Gastrocnemius medialis (tissue), 4 donors: ENCODE measurements at regions not wholly inside any gene's neighbourhood (a gene's known extent, or its start where the extent isn't known, plus 50 kb on each side); places are given as distances from the start of the nearest gene placed in this dataset.

ENCODE experiments used
- ATAC-seq, 2 donors: fragments of 150-250 bp; one replicate each; pipeline ENCODE4 v1.9.1; 2016
- DNase-seq, 2 donors: peaks; one replicate each; pipeline ENCODE4 v3.0.0-alpha.2; 2019
- H3K27ac ChIP-seq, 4 donors: fragments of 200-600 bp; sonication (generic); 1 replicate in 1 of 4; 2 replicates in 3 of 4; pipeline ENCODE4 v1.5.1; 2016 to 2018; ENCODE audit warnings: mild to moderate bottlenecking in 2 of 4, moderate library complexity in 1 of 4
- H3K27me3 ChIP-seq, 3 donors: fragments of 200-600 bp; sonication (generic) in 2 of 3; 1 replicate in 1 of 3; 2 replicates in 2 of 3; pipeline versions ENCODE4 v1.5.1 to v1.6.0; 2016 to 2019; ENCODE audit warnings: mild to moderate bottlenecking in 1 of 3, moderate library complexity in 1 of 3
- H3K36me3 ChIP-seq, 2 donors: fragments of 200-600 bp; sonication (generic) in 1 of 2; one replicate each; pipeline ENCODE4 v1.5.1; 2017 to 2018
- H3K4me1 ChIP-seq, 2 donors: fragments of 200-600 bp; sonication (generic) in 1 of 2; one replicate each; pipeline ENCODE4 v1.5.1; 2016 to 2017; ENCODE audit warnings: mild to moderate bottlenecking in 2 of 2
- H3K4me3 ChIP-seq, 4 donors: fragments of 200-600 bp; sonication (generic) in 3 of 4; 1 replicate in 1 of 4; 2 replicates in 3 of 4; pipeline ENCODE4 v1.5.1; 2016 to 2019; ENCODE audit warnings: mild to moderate bottlenecking in 2 of 4
- H3K9me3 ChIP-seq, 3 donors: fragments of 200-600 bp; sonication (generic) in 2 of 3; 1 replicate in 1 of 3; 2 replicates in 2 of 3; pipeline ENCODE4 v1.5.1; 2016 to 2019
- POLR2A ChIP-seq, 2 donors: fragments of 450-650 bp; IDR thresholded peaks; one replicate each; pipeline ENCODE4 v1.6.1; 2017; ENCODE audit warnings: antibody characterized with exemption in 2 of 2, mild to moderate bottlenecking in 2 of 2, moderate library complexity in 2 of 2
- in situ Hi-C, 4 donors: fragments of 200-750 bp; cut with MboI; loops; one replicate each; pipeline versions ENCODE4 v1.15.0 to v1.8.0; 2017; ENCODE audit warnings: low sequenced_read_pairs in 4 of 4
- intact Hi-C: fragments of 100-400 bp; cut with DNase I; formaldehyde crosslinking; loops from one replicate; pipeline ENCODE4 v1.15.1; 2023; ENCODE audit warnings: low total_unique reads
- TF ChIP-seq, protein P1 (sequence below), 5 experiments: fragments of 450-650 bp in 3 of 5; fragments of 200-600 bp in 2 of 5; sonication (generic) in 2 of 5; IDR thresholded peaks in 4 of 5; conservative IDR thresholded peaks in 1 of 5; 1 replicate in 4 of 5; 2 replicates in 1 of 5; pipeline ENCODE4 v1.5.1; 2016 to 2019; ENCODE audit warnings: antibody characterized with exemption in 5 of 5, mild to moderate bottlenecking in 3 of 5, moderate library complexity in 3 of 5

DNA sequence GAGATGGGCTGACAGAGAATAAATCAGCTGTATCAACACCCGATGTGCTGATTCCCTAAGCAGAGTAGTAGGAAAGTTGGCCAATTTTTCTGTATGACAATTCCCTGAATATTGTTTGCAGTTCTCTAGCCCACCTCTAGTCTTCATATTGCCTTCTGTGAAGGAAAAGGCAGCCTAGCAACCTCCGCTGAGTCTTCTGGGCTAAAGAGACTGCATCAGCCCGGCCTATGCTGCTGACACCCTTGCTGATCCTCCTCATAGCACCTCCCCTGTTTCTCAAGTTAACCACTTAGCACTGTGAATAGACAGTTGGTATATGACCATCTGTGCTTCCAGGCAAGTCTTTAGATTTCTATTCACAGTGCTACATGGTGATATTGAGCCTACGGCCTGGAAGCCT is 161.1 kb upstream of the EGLN3 start:
- Histone ChIP-seq H3K27me3 (no peaks in the 10 kb centered on the region), H3K9me3 (no peaks in the 10 kb centered on the region), H3K4me3 (no peak overlapping the region), H3K27ac (no peak overlapping the region), H3K36me3 (no peaks in the 10 kb centered on the region), H3K4me1 (no peaks in the 10 kb centered on the region)
- DNase-seq = no peak
- intact Hi-C loops = no loop called here
- no peak for ATAC-seq
- TF ChIP-seq, protein P1, sequence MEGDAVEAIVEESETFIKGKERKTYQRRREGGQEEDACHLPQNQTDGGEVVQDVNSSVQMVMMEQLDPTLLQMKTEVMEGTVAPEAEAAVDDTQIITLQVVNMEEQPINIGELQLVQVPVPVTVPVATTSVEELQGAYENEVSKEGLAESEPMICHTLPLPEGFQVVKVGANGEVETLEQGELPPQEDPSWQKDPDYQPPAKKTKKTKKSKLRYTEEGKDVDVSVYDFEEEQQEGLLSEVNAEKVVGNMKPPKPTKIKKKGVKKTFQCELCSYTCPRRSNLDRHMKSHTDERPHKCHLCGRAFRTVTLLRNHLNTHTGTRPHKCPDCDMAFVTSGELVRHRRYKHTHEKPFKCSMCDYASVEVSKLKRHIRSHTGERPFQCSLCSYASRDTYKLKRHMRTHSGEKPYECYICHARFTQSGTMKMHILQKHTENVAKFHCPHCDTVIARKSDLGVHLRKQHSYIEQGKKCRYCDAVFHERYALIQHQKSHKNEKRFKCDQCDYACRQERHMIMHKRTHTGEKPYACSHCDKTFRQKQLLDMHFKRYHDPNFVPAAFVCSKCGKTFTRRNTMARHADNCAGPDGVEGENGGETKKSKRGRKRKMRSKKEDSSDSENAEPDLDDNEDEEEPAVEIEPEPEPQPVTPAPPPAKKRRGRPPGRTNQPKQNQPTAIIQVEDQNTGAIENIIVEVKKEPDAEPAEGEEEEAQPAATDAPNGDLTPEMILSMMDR (IDR thresholded peaks at IDR 0.05 in 4 of 5, conservative IDR thresholded peaks at IDR 0.05 in 1 of 5) = no peak
- TF ChIP-seq POLR2A (IDR thresholded peaks at IDR 0.05) = no peak
- in situ Hi-C loops = no loop called here

DNA sequence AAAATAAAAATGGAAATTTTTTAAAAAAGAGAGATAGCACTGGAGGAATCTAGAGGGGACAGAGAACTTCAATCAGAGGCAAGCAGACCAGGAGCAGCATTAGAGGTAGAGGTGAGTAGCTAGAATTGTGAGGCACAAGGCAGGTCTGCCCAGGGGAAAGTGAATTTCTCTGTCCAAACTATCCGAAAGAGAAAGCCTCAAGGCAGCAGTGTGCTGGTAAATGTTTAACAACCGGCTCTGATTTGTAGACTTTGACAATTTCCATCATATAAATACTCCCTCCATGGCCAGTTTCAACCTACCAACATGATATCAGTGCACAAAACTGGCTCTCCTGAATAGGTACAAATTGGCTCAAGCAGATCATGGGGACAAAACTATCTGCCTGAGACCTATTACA is 160.6 kb upstream of the EGLN3 start:
- ATAC-seq = no peak
- TF ChIP-seq, protein P1 (IDR thresholded peaks at IDR 0.05 in 4 of 5, conservative IDR thresholded peaks at IDR 0.05 in 1 of 5) = no peak
- TF ChIP-seq POLR2A (IDR thresholded peaks at IDR 0.05) = no peak
- intact Hi-C loops = no loop called here

DNA sequence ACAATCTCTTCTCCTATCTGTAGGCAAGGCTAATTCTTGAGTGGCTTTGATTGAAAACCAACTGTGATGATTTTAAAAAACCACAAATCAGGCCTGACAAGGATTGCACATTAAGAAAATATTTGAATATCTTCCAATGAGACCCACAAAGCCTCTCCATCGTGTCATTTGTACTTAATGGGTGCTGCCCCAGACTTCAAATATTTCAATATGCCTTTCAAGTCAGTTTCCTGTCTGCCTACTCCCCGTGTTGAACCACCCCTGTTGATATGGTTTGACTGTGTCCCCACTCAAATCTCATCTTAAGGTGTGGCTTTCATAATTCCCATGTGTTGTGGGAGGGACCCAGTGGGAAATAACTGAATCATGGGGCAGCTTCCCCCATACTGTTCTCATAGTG is 159.7 kb upstream of the EGLN3 start:
- Histone ChIP-seq H3K36me3 (no peaks in the 10 kb centered on the region), H3K9me3 (no peaks in the 10 kb centered on the region), H3K4me1 (peaks cover 0 to 2% of the 10 kb centered on the region in 2 donors), H3K27me3 (no peaks in the 10 kb centered on the region), H3K27ac (no peak overlapping the region), H3K4me3 (no peak overlapping the region)
- no peak for DNase-seq
- no peak for ATAC-seq
- intact Hi-C loops = no loop called here
- in situ Hi-C loops = no loop called here
- TF ChIP-seq POLR2A (IDR thresholded peaks at IDR 0.05) = no peak
- TF ChIP-seq, protein P1 (IDR thresholded peaks at IDR 0.05 in 4 of 5, conservative IDR thresholded peaks at IDR 0.05 in 1 of 5) = no peak

More for the DNA sequence above, 160.6 kb upstream of the EGLN3 start:
- in situ Hi-C loops = no loop called here
- Histone ChIP-seq H3K27me3 (no peaks in the 10 kb centered on the region), H3K4me1 (no peaks in the 10 kb centered on the region), H3K27ac (no peak overlapping the region), H3K4me3 (no peak overlapping the region), H3K36me3 (no peaks in the 10 kb centered on the region), H3K9me3 (no peaks in the 10 kb centered on the region)
- DNase-seq = no peak

DNA sequence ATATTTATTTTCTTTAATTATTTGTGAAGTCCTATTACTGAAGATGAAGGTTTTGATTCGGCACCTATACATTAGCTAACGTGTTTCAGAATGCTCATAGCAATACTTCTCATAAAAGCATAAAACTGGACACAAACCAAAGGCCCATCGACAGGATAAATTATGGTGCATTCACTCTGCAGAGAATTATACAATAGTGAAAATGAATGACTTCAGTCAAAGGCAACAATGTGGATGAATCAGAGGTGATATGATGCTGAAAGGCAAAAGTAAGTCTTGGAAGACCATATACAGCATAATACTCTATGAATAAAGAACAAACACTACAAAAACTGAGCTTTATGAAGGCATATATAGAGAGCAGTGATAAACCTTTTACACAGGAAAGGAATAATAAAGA is 156.6 kb upstream of the EGLN3 start:
- no peak for TF ChIP-seq POLR2A (IDR thresholded peaks at IDR 0.05)
- TF ChIP-seq, protein P1 (IDR thresholded peaks at IDR 0.05 in 4 of 5, conservative IDR thresholded peaks at IDR 0.05 in 1 of 5) = no peak
- H3K9me3 ChIP-seq = no peaks in the 10 kb centered on the region
- H3K36me3 ChIP-seq = no peaks in the 10 kb centered on the region
- intact Hi-C loops (no loop called here), in situ Hi-C loops (loop anchor here in 2 of 4 donors (5.0 to 10.0 kb wide), 2 partner anchors 270 to 273 kb away; no protein-coding TSS in a partner anchor)
- H3K27ac ChIP-seq = no peak overlapping the region
- DNase-seq (no peak), ATAC-seq (no peak)
- H3K4me1 ChIP-seq = peaks cover 13 to 21% of the 10 kb centered on the region in 2 donors
- no peak overlapping the region for H3K4me3 ChIP-seq
- H3K27me3 ChIP-seq = no peaks in the 10 kb centered on the region

DNA sequence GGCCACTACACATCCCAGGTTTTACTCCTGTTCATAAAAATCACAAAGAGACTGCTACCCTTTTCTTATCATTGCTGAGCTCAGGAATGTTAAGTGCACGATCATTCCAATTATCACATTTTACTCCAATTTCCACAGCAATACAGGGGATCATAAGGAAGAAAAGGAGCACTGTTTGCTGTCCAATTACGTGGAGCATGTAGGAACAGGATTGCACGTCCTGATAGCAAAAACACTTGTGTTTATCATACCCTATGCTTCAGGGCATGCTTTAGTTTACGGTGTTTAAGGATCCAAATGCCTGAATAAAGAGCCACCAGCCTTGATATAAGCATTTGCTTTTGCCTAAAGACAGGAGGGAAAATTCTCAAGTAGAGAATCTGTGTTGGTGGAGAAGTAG is 155.4 kb upstream of the EGLN3 start:
- no peaks in the 10 kb centered on the region for H3K36me3 ChIP-seq
- no peak for ATAC-seq
- no peaks in the 10 kb centered on the region for H3K27me3 ChIP-seq
- no peak overlapping the region for H3K27ac ChIP-seq
- no peak for DNase-seq
- TF ChIP-seq, protein P1 (IDR thresholded peaks at IDR 0.05 in 4 of 5, conservative IDR thresholded peaks at IDR 0.05 in 1 of 5) = no peak
- no peak for TF ChIP-seq POLR2A (IDR thresholded peaks at IDR 0.05)
- H3K4me3 ChIP-seq = no peak overlapping the region
- in situ Hi-C loops = loop anchor here in 2 of 4 donors (5.0 to 10.0 kb wide), 2 partner anchors 269 to 272 kb away; no protein-coding TSS in a partner anchor
- no peaks in the 10 kb centered on the region for H3K9me3 ChIP-seq
- intact Hi-C loops = no loop called here
- H3K4me1 ChIP-seq = peaks cover 13 to 21% of the 10 kb centered on the region in 2 donors
